Caco-2 (cell line): ENCODE measurements at regions not wholly inside any gene's neighbourhood (a gene's known extent, or its start where the extent isn't known, plus 50 kb on each side); places are given as distances from the start of the nearest gene placed in this dataset.

Experiments used
- BruUV-seq: library from RNA; stranded (reverse); fragments of 400-500 nt; replicated peaks from 2 replicates; lab custom pipeline; 2021; lab: Mats Ljungman, UMichigan
- CTCF ChIA-PET: fragments of 300-600 bp; sonication (Branson Sonifier 250); formaldehyde crosslinking; loops from one replicate; lab custom pipeline; 2022; ENCODE audit warnings: antibody characterized with exemption; lab: Charles Lee
- POLR2A ChIA-PET: fragments of 300-600 bp; sonication (Branson Sonifier 250); formaldehyde crosslinking; loops from one replicate; lab custom pipeline; 2022; ENCODE audit warnings: antibody characterized with exemption; lab: Charles Lee
- DNase-seq, 2 experiments: peaks; one replicate each; pipeline versions ENCODE4 v3.0.0 to v3.0.0-alpha.2; 2020 to 2022
- H3K27me3 ChIP-seq: replicated peaks from 2 replicates; pipeline ENCODE4 v1.6.0; 2011; ENCODE audit warnings: low read length; ENCODE audit not compliant: control insufficient read depth, insufficient read depth
- H3K36me3 ChIP-seq: 2 replicates; pipeline ENCODE4 v1.5.1; 2011; ENCODE audit warnings: low read length; ENCODE audit not compliant: control insufficient read depth, insufficient read depth
- H3K4me1 ChIP-seq: fragments of 250-450 bp; sonication (Bioruptor Pico); 2 replicates; pipeline ENCODE4 v1.5.1; 2020; ENCODE audit warnings: mild to moderate bottlenecking
- H3K4me3 ChIP-seq: 2 replicates; pipeline ENCODE4 v1.5.1; 2011; ENCODE audit warnings: low read depth, mild to moderate bottlenecking, control low read depth, low read length
- H3K9me3 ChIP-seq: fragments of 250-450 bp; sonication (Bioruptor Pico); 2 replicates; pipeline ENCODE4 v1.5.1; 2020; ENCODE audit warnings: mild to moderate bottlenecking, moderate library complexity
- H3K27ac Mint-ChIP-seq: one replicate; pipeline ENCODE4 v1.8.0; 2022; ENCODE audit warnings: mixed read lengths; ENCODE audit not compliant: unreplicated experiment
- H3K27me3 Mint-ChIP-seq: one replicate; pipeline ENCODE4 v1.8.0; 2022; ENCODE audit warnings: mixed read lengths; ENCODE audit not compliant: insufficient read depth, unreplicated experiment
- H3K36me3 Mint-ChIP-seq: one replicate; pipeline ENCODE4 v1.8.0; 2022; ENCODE audit warnings: mild to moderate bottlenecking, mixed read lengths; ENCODE audit not compliant: insufficient read depth, unreplicated experiment
- H3K4me1 Mint-ChIP-seq: one replicate; pipeline ENCODE4 v1.8.0; 2022; ENCODE audit warnings: low read depth, mixed read lengths; ENCODE audit not compliant: unreplicated experiment
- H3K4me3 Mint-ChIP-seq: one replicate; pipeline ENCODE4 v1.8.0; 2022; ENCODE audit warnings: mild to moderate bottlenecking, moderate library complexity, mixed read lengths; ENCODE audit not compliant: unreplicated experiment
- H3K9me3 Mint-ChIP-seq: one replicate; pipeline ENCODE4 v1.8.0; 2022; ENCODE audit warnings: mixed read lengths; ENCODE audit not compliant: unreplicated experiment
- CTCF ChIP-seq, 2 experiments: fragments of 200-600 bp in 1 of 2; IDR thresholded peaks; 1 replicate in 1 of 2; 2 replicates in 1 of 2; pipeline versions ENCODE4 v1.5.1 to v1.8.0; 2011 to 2022; ENCODE audit warnings: antibody characterized with exemption in 1 of 2, control low read depth in 1 of 2, inconsistent platforms in 1 of 2, low read depth in 1 of 2, low read length in 1 of 2, mild to moderate bottlenecking in 1 of 2, moderate library complexity in 1 of 2; ENCODE audit not compliant: insufficient read depth in 1 of 2, severe bottlenecking in 1 of 2, unreplicated experiment in 1 of 2
- intact Hi-C: fragments of 100-400 bp; cut with micrococcal nuclease; formaldehyde crosslinking; loops from one replicate; pipeline ENCODE4 v1.10.0; 2022; ENCODE audit not compliant: unreplicated experiment

- H3K4me3 Mint-ChIP-seq: no peak overlapping the region
- no TSS peak for BruUV-seq
- no peaks in the 10 kb centered on the region for H3K4me1 ChIP-seq
- no peak overlapping the region for H3K27ac Mint-ChIP-seq
- H3K27me3 ChIP-seq: no peaks in the 10 kb centered on the region
- POLR2A ChIA-PET: no interaction called here
- no peaks in the 10 kb centered on the region; the same call in 1 of the 2 replicates for H3K36me3 ChIP-seq
- no peaks in the 10 kb centered on the region for H3K4me1 Mint-ChIP-seq
- H3K9me3 Mint-ChIP-seq: peaks cover 10% of the 10 kb centered on the region
- no peaks in the 10 kb centered on the region for H3K9me3 ChIP-seq
- CTCF ChIA-PET: interaction anchor here (0.6 kb wide), 1 partner anchor 692 kb away, joined by 3 read pairs; no protein-coding TSS in a partner anchor
- intact Hi-C loops: no loop called here
- no peaks in the 10 kb centered on the region for H3K36me3 Mint-ChIP-seq
- TF ChIP-seq CTCF (IDR thresholded peaks at IDR 0.05; ENCODE audit: insufficient read depth in 1 of 2, low read depth in 1 of 2, low read length in 1 of 2, severe bottlenecking in 1 of 2, unreplicated experiment in 1 of 2): no peak
- H3K27me3 Mint-ChIP-seq: no peaks in the 10 kb centered on the region
- no peak overlapping the region for H3K4me3 ChIP-seq
- no peak for DNase-seq
Observed at GRCh38 chr17:65473363-65473762, 88.1 kb downstream of the AXIN2 start.

- Mint-ChIP-seq H3K36me3 (no peaks in the 10 kb centered on the region), H3K4me1 (no peaks in the 10 kb centered on the region), H3K27me3 (no peaks in the 10 kb centered on the region), H3K4me3 (no peak overlapping the region), H3K27ac (no peak overlapping the region), H3K9me3 (peaks cover 10% of the 10 kb centered on the region)
- H3K4me3 ChIP-seq: no peak overlapping the region
- TF ChIP-seq CTCF (IDR thresholded peaks at IDR 0.05; ENCODE audit: insufficient read depth in 1 of 2, low read depth in 1 of 2, low read length in 1 of 2, severe bottlenecking in 1 of 2, unreplicated experiment in 1 of 2): no peak
- ChIA-PET CTCF (interaction anchor here (0.6 kb wide), 1 partner anchor 693 kb away, joined by 3 read pairs; no protein-coding TSS in a partner anchor), POLR2A (interaction anchor here (0.5 kb wide), 1 partner anchor 182 kb away, joined by 5 read pairs; no protein-coding TSS in a partner anchor)
- DNase-seq: peak in 1 of 2 experiments; percentile 27
- H3K36me3 ChIP-seq: no peaks in the 10 kb centered on the region; the same call in 1 of the 2 replicates
- BruUV-seq: no TSS peak
- intact Hi-C loops: no loop called here
- no peaks in the 10 kb centered on the region for H3K27me3 ChIP-seq
- no peaks in the 10 kb centered on the region for H3K4me1 ChIP-seq
- H3K9me3 ChIP-seq: no peaks in the 10 kb centered on the region
Observed at GRCh38 chr17:65472666-65473309, 88.7 kb downstream of the AXIN2 start.

GRCh38 chr17:65470783-65471182 lies 90.7 kb downstream of the AXIN2 start:
- Mint-ChIP-seq H3K4me1 (no peaks in the 10 kb centered on the region), H3K27me3 (no peaks in the 10 kb centered on the region), H3K4me3 (no peak overlapping the region), H3K9me3 (peaks cover 8% of the 10 kb centered on the region), H3K36me3 (no peaks in the 10 kb centered on the region), H3K27ac (no peak overlapping the region)
- Histone ChIP-seq H3K4me3 (no peak overlapping the region), H3K9me3 (no peaks in the 10 kb centered on the region), H3K36me3 (no peaks in the 10 kb centered on the region), H3K27me3 (no peaks in the 10 kb centered on the region), H3K4me1 (no peaks in the 10 kb centered on the region)
- DNase-seq: no peak
- no peak for TF ChIP-seq CTCF (IDR thresholded peaks at IDR 0.05; ENCODE audit: insufficient read depth in 1 of 2, low read depth in 1 of 2, low read length in 1 of 2, severe bottlenecking in 1 of 2, unreplicated experiment in 1 of 2)
- BruUV-seq: no TSS peak
- POLR2A ChIA-PET: no interaction called here
- intact Hi-C loops: no loop called here
- CTCF ChIA-PET: no interaction called here
